ENCODE measurements at regions not wholly inside any gene's neighbourhood (a gene's known extent, or its start where the extent isn't known, plus 50 kb on each side); places are given as distances from the start of the nearest gene placed in this dataset.
A peak's percentile ranks its signal among the peaks of the same experiment; 100 is the strongest.

- intact Hi-C loops (cut with DNase I; ENCODE audit: low total_unique reads), result no loop called here
- no peaks in the 10 kb centered on the region for H3K27me3 ChIP-seq
- TF ChIP-seq POLR2AphosphoS5 (IDR thresholded peaks at IDR 0.05) (no peak), CTCF (IDR thresholded peaks at IDR 0.05) (no peak), POLR2A (IDR thresholded peaks at IDR 0.05) (no peak)
- no peaks in the 10 kb centered on the region for H3K9me3 ChIP-seq
- H3K27ac ChIP-seq, result no peak overlapping the region
- H3K4me1 ChIP-seq, result no peaks in the 10 kb centered on the region
- no peak overlapping the region for H3K4me3 ChIP-seq
- DNase-seq (ENCODE audit: low spot score in 2 of 2), result no peak
- no peaks in the 10 kb centered on the region for H3K36me3 ChIP-seq
Measured at GRCh38 chr7:91771394-91771793, 109.1 kb downstream of the MTERF1 start.

GRCh38 chr7:91771921-91772815, 108.3 kb downstream of the MTERF1 start:
- H3K27me3 ChIP-seq, result no peaks in the 10 kb centered on the region
- peak overlapping the region; percentile 18 to 29 for H3K27ac ChIP-seq
- DNase-seq (ENCODE audit: low spot score in 2 of 2), result peak in 1 of 2 donors; percentile 40
- no peaks in the 10 kb centered on the region for H3K36me3 ChIP-seq
- no peaks in the 10 kb centered on the region for H3K4me1 ChIP-seq
- no peak overlapping the region for H3K4me3 ChIP-seq
- TF ChIP-seq CTCF (IDR thresholded peaks at IDR 0.05), result no peak
- intact Hi-C loops (cut with DNase I; ENCODE audit: low total_unique reads), result no loop called here
- H3K9me3 ChIP-seq, result no peaks in the 10 kb centered on the region

- no peaks in the 10 kb centered on the region for H3K9me3 ChIP-seq
- no peak for DNase-seq (ENCODE audit: low spot score in 2 of 2)
- no peak overlapping the region for H3K27ac ChIP-seq
- no peak for TF ChIP-seq POLR2A (IDR thresholded peaks at IDR 0.05)
- TF ChIP-seq POLR2AphosphoS5 (IDR thresholded peaks at IDR 0.05), result no peak
- no peak for TF ChIP-seq CTCF (IDR thresholded peaks at IDR 0.05)
- intact Hi-C loops (cut with DNase I; ENCODE audit: low total_unique reads), result no loop called here
- H3K27me3 ChIP-seq, result no peaks in the 10 kb centered on the region
- no peaks in the 10 kb centered on the region for H3K4me1 ChIP-seq
- H3K4me3 ChIP-seq, result no peak overlapping the region
- no peaks in the 10 kb centered on the region for H3K36me3 ChIP-seq
Measured at GRCh38 chr7:91776171-91776570, 104.3 kb downstream of the MTERF1 start.

GRCh38 chr7:91777522-91777921, 103.0 kb downstream of the MTERF1 start:
- TF ChIP-seq POLR2A (IDR thresholded peaks at IDR 0.05) (no peak), POLR2AphosphoS5 (IDR thresholded peaks at IDR 0.05) (no peak), CTCF (IDR thresholded peaks at IDR 0.05) (no peak)
- H3K4me1 ChIP-seq, result no peaks in the 10 kb centered on the region
- no peaks in the 10 kb centered on the region for H3K9me3 ChIP-seq
- no peak overlapping the region for H3K27ac ChIP-seq
- intact Hi-C loops (cut with DNase I; ENCODE audit: low total_unique reads), result no loop called here
- H3K27me3 ChIP-seq, result no peaks in the 10 kb centered on the region
- no peak overlapping the region for H3K4me3 ChIP-seq
- no peak for DNase-seq (ENCODE audit: low spot score in 2 of 2)
- no peaks in the 10 kb centered on the region for H3K36me3 ChIP-seq

GRCh38 chr7:91778416-91778815, 102.1 kb downstream of the MTERF1 start:
- no peak overlapping the region for H3K4me3 ChIP-seq
- no peak overlapping the region for H3K27ac ChIP-seq
- TF ChIP-seq POLR2AphosphoS5 (IDR thresholded peaks at IDR 0.05) (no peak), POLR2A (IDR thresholded peaks at IDR 0.05) (no peak), CTCF (IDR thresholded peaks at IDR 0.05) (no peak)
- intact Hi-C loops (cut with DNase I; ENCODE audit: low total_unique reads), result no loop called here
- no peaks in the 10 kb centered on the region for H3K4me1 ChIP-seq
- H3K9me3 ChIP-seq, result no peaks in the 10 kb centered on the region
- H3K36me3 ChIP-seq, result no peaks in the 10 kb centered on the region
- no peaks in the 10 kb centered on the region for H3K27me3 ChIP-seq
- no peak for DNase-seq (ENCODE audit: low spot score in 2 of 2)
